NT2/D1 (cell line): ENCODE measurements at regions not wholly inside any gene's neighbourhood (a gene's known extent, or its start where the extent isn't known, plus 50 kb on each side); places are given as distances from the start of the nearest gene placed in this dataset.

Experiments used
- DNase-seq: peaks from one replicate; pipeline ENCODE4 v3.0.0-alpha.2; 2011; ENCODE audit warnings: low read depth, low spot score
- H3K27me3 ChIP-seq: 2 replicates; pipeline ENCODE4 v1.6.0; 2011; ENCODE audit warnings: mild to moderate bottlenecking; ENCODE audit not compliant: insufficient read length, insufficient read depth
- H3K36me3 ChIP-seq: 2 replicates; pipeline ENCODE4 v1.6.1; 2011; ENCODE audit warnings: mild to moderate bottlenecking, low read length, mixed read lengths; ENCODE audit not compliant: insufficient read depth, insufficient read length
- H3K4me1 ChIP-seq: 2 replicates; pipeline ENCODE4 v1.5.1; 2011; ENCODE audit not compliant: insufficient read depth, insufficient read length
- H3K4me3 ChIP-seq: 2 replicates; pipeline ENCODE4 v1.5.1; 2011; ENCODE audit warnings: low read depth; ENCODE audit not compliant: insufficient read length
- H3K9ac ChIP-seq: 2 replicates; pipeline ENCODE4 v1.6.0; 2011; ENCODE audit warnings: low read depth; ENCODE audit not compliant: insufficient read length
- H3K9me3 ChIP-seq: 2 replicates; pipeline ENCODE4 v1.5.1; 2011; ENCODE audit warnings: mild to moderate bottlenecking, low read length; ENCODE audit not compliant: insufficient read depth
- SUZ12 ChIP-seq: IDR thresholded peaks from 2 replicates; pipeline ENCODE4 v1.6.1; 2011; ENCODE audit not compliant: insufficient read length, insufficient read depth; ENCODE audit errors: extremely low read depth
- YY1 ChIP-seq: IDR thresholded peaks from 2 replicates; pipeline ENCODE4 v1.6.1; 2011; ENCODE audit not compliant: insufficient read length, insufficient read depth
- ZNF274 ChIP-seq: IDR thresholded peaks from 2 replicates; pipeline ENCODE4 v1.6.1; 2011; ENCODE audit warnings: mild to moderate bottlenecking, low read depth, low read length

GRCh38 chr10:90414926-90415325 is 442.9 kb downstream of the HTR7 start:
- Histone ChIP-seq H3K9ac (no peak overlapping the region), H3K9me3 (peaks cover 5% of the 10 kb centered on the region; the same call in 1 of the 2 replicates), H3K27me3 (no peaks in the 10 kb centered on the region), H3K36me3 (no peaks in the 10 kb centered on the region), H3K4me1 (no peaks in the 10 kb centered on the region), H3K4me3 (no peak overlapping the region)
- no peak for TF ChIP-seq ZNF274
- no peak for TF ChIP-seq YY1
- no peak for DNase-seq

- H3K9ac ChIP-seq = no peak overlapping the region
- no peak overlapping the region for H3K4me3 ChIP-seq
- H3K9me3 ChIP-seq = no peaks in the 10 kb centered on the region
- no peaks in the 10 kb centered on the region for H3K4me1 ChIP-seq
- no peaks in the 10 kb centered on the region for H3K36me3 ChIP-seq
- H3K27me3 ChIP-seq = no peaks in the 10 kb centered on the region
- TF ChIP-seq ZNF274 (no peak), SUZ12 (no peak), YY1 (no peak)
- DNase-seq = no peak
These were observed 440.8 kb downstream of the HTR7 start for GRCh38 chr10:90417029-90417428.

DNA sequence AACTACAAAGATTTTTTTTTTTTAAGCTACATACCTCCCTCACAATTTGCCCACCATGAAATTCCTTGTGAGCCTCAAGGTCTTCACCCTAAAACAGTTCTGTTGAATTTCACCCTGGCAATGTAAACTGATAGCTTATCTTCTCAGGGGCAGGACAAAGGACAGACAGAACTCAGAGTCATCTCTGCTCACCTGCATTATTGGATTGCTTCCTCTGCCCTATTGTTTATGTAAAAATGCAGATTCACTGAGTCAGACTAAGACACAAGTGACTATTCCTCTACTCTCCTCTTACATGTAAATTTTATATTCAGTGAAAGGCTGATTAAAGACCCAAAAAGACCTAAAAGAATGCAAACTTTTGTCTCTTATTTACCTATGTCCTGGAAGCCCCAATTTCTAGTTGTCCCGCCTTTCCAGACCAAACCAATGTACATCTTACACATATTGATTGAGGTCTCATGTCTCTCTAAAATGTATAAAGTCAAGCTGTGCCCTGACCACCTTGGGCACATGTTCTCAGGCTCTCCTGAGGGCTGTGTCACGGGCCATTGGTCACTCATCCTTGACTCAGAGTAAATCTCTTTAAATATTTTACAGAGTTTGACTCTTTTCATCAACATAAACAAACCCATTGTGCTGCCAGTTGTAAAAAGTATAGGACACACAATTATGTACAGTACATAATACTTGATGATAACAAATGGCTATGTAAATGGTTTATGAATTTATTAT is 440.2 kb downstream of the HTR7 start:
- DNase-seq = no peak
- H3K27me3 ChIP-seq = no peaks in the 10 kb centered on the region
- H3K36me3 ChIP-seq = no peaks in the 10 kb centered on the region
- no peak overlapping the region for H3K9ac ChIP-seq
- no peak overlapping the region for H3K4me3 ChIP-seq
- H3K9me3 ChIP-seq = no peaks in the 10 kb centered on the region
- TF ChIP-seq YY1 = no peak
- no peak for TF ChIP-seq SUZ12
- no peak for TF ChIP-seq ZNF274
- H3K4me1 ChIP-seq = no peaks in the 10 kb centered on the region

DNA sequence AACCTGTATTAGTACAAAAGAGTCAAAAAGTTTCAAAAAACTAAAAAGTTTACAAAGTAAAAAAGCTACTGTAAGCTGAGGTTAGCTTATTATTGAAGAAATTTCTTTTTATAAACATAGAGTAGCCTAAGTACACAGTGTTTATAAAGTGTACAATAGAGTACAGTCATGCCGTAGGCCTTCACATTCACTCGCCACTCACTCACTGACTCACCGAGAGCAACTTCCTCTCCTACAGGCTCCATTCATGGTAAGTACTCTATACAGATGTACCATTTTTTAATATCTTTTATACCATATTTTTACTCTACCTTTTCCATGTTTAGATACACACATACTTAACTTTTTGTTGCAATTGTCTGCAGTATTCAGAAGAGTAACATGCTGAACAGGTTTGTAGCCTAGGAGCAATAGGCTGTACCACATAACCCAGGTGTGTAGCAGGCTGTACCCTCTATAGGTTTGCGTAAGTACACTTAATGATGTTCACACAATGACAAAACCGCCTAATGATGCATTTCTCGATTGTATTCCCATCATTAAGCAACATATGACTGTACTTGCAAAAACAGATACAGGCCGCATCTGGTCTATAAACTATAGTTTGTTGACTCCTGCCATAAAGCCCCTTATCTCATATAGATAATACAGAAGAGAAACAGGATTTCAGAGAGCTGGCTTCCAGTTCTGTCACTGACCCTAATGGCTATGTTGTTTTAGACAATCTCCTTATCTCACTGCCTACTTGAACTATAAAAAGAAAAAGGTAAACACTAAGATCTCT is 438.8 kb downstream of the HTR7 start:
- DNase-seq = no peak
- no peaks in the 10 kb centered on the region for H3K4me1 ChIP-seq

GRCh38 chr10:90420637-90421318 is 437.1 kb downstream of the HTR7 start:
- Histone ChIP-seq H3K9ac (no peak overlapping the region), H3K27me3 (no peaks in the 10 kb centered on the region), H3K4me3 (no peak overlapping the region), H3K9me3 (no peaks in the 10 kb centered on the region), H3K36me3 (no peaks in the 10 kb centered on the region), H3K4me1 (no peaks in the 10 kb centered on the region)
- TF ChIP-seq YY1 = no peak
- TF ChIP-seq ZNF274 = no peak
- TF ChIP-seq SUZ12 = no peak
- DNase-seq = no peak

More for the DNA sequence above, 438.8 kb downstream of the HTR7 start:
- H3K4me3 ChIP-seq = no peak overlapping the region
- TF ChIP-seq SUZ12 (no peak), ZNF274 (no peak), YY1 (no peak)
- H3K9me3 ChIP-seq = no peaks in the 10 kb centered on the region
- no peak overlapping the region for H3K9ac ChIP-seq
- no peaks in the 10 kb centered on the region for H3K27me3 ChIP-seq
- no peaks in the 10 kb centered on the region for H3K36me3 ChIP-seq

- H3K27me3 ChIP-seq = no peaks in the 10 kb centered on the region
- no peak for TF ChIP-seq ZNF274
- TF ChIP-seq SUZ12 = no peak
- no peak for TF ChIP-seq YY1
- no peak overlapping the region for H3K9ac ChIP-seq
These were observed 436.0 kb downstream of the HTR7 start for GRCh38 chr10:90421874-90422273.

DNA sequence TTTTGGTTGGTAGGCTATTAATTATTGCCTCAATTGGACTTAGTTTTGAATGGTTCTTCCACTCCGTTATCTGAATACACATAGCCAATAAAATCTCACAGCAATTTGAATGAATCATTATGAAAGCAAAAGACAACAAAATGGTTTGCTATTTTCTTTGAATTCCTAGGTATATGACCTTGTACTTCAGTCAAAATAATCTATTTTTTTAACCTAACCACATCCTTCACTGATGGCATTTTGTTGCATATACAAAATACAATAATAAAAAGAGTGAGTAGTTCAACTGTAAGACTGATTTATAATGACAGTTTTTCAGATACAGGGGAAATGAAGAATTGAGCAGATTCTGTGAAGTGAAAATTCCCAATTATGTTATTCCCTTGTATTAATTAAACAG is 433.1 kb downstream of the HTR7 start:
- Histone ChIP-seq H3K4me1 (no peaks in the 10 kb centered on the region), H3K36me3 (no peaks in the 10 kb centered on the region), H3K27me3 (no peaks in the 10 kb centered on the region), H3K4me3 (no peak overlapping the region), H3K9ac (no peak overlapping the region), H3K9me3 (no peaks in the 10 kb centered on the region)
- TF ChIP-seq YY1 (no peak), ZNF274 (no peak), SUZ12 (no peak)
- DNase-seq = no peak

More at GRCh38 chr10:90421874-90422273, 436.0 kb downstream of the HTR7 start:
- Histone ChIP-seq H3K4me3 (no peak overlapping the region), H3K9me3 (no peaks in the 10 kb centered on the region), H3K36me3 (no peaks in the 10 kb centered on the region), H3K4me1 (no peaks in the 10 kb centered on the region)
- no peak for DNase-seq
